Suppressor macrophage (primary cell): ENCODE measurements at regions not wholly inside any gene's neighbourhood (a gene's known extent, or its start where the extent isn't known, plus 50 kb on each side); places are given as distances from the start of the nearest gene placed in this dataset.

Source experiments
- DNase-seq, 4 experiments: peaks; one replicate each; pipeline ENCODE4 v3.0.0-alpha.2; 2020 to 2022

- DNase-seq = no peak
Measured at GRCh38 chr9:26296910-26297572, 595.6 kb downstream of the CAAP1 start.

- DNase-seq = no peak
Measured at GRCh38 chr9:26292943-26293342, 599.7 kb downstream of the CAAP1 start.

GRCh38 chr9:26271495-26272122 is 593.4 kb upstream of the TUSC1 start:
- DNase-seq = no peak

GRCh38 chr9:26266146-26266793 is 588.0 kb upstream of the TUSC1 start:
- DNase-seq = no peak

GRCh38 chr9:26264709-26265601 is 586.7 kb upstream of the TUSC1 start:
- no peak for DNase-seq

- DNase-seq = no peak
Measured at GRCh38 chr9:26263478-26263877, 585.2 kb upstream of the TUSC1 start.

- no peak for DNase-seq
Measured at GRCh38 chr9:26262421-26263107, 584.3 kb upstream of the TUSC1 start.

GRCh38 chr9:26261503-26262330 is 583.5 kb upstream of the TUSC1 start:
- no peak for DNase-seq

GRCh38 chr9:26260238-26260637 is 582.0 kb upstream of the TUSC1 start:
- no peak for DNase-seq

- no peak for DNase-seq
Measured at GRCh38 chr9:26247861-26248260, 569.6 kb upstream of the TUSC1 start.

- no peak for DNase-seq
Measured at GRCh38 chr9:26244661-26245451, 566.6 kb upstream of the TUSC1 start.

- DNase-seq = no peak
Measured at GRCh38 chr9:26243726-26244125, 565.5 kb upstream of the TUSC1 start.

- DNase-seq = no peak
Measured at GRCh38 chr9:26243029-26243697, 564.9 kb upstream of the TUSC1 start.

GRCh38 chr9:26240020-26240419 is 561.8 kb upstream of the TUSC1 start:
- no peak for DNase-seq

- no peak for DNase-seq
Measured at GRCh38 chr9:26237256-26237655, 559.0 kb upstream of the TUSC1 start.

- no peak for DNase-seq
Measured at GRCh38 chr9:26234865-26235264, 556.6 kb upstream of the TUSC1 start.

- DNase-seq = no peak
Measured at GRCh38 chr9:26231391-26231790, 553.1 kb upstream of the TUSC1 start.

- DNase-seq = no peak
Measured at GRCh38 chr9:26229324-26230054, 551.2 kb upstream of the TUSC1 start.

GRCh38 chr9:26228273-26228672 is 550.0 kb upstream of the TUSC1 start:
- no peak for DNase-seq
